H9 (cell line): ENCODE measurements at regions not wholly inside any gene's neighbourhood (a gene's known extent, or its start where the extent isn't known, plus 50 kb on each side); places are given as distances from the start of the nearest gene placed in this dataset.

Experiments
- DNase-seq: peaks from one replicate; pipeline ENCODE4 v3.0.0-alpha.2; 2017
- H2AFZ ChIP-seq: one replicate; pipeline ENCODE4 v1.6.1; 2013; ENCODE audit warnings: mild to moderate bottlenecking, low read length, control low read depth, moderate library complexity
- H2AK5ac ChIP-seq: 2 replicates; pipeline ENCODE4 v1.6.1; 2013; ENCODE audit warnings: low read length, control low read depth, mixed read lengths; ENCODE audit not compliant: insufficient read length
- H2BK120ac ChIP-seq: one replicate; pipeline ENCODE4 v1.6.1; 2013; ENCODE audit warnings: low read depth, mild to moderate bottlenecking, low read length, control low read depth, inconsistent platforms; ENCODE audit not compliant: poor library complexity, severe bottlenecking
- H2BK12ac ChIP-seq: 2 replicates; pipeline ENCODE4 v1.6.1; 2013; ENCODE audit warnings: low read length, control low read depth, mixed read lengths, low read depth; ENCODE audit not compliant: insufficient read length
- H2BK15ac ChIP-seq: 2 replicates; pipeline ENCODE4 v1.6.1; 2013; ENCODE audit warnings: low read depth, low read length, control low read depth
- H2BK20ac ChIP-seq: one replicate; pipeline ENCODE4 v1.6.1; 2013; ENCODE audit warnings: low read depth, mild to moderate bottlenecking, low read length, control low read depth, inconsistent platforms; ENCODE audit not compliant: poor library complexity, severe bottlenecking
- H2BK5ac ChIP-seq: 2 replicates; pipeline ENCODE4 v1.6.1; 2013; ENCODE audit warnings: low read length, control low read depth, mixed read lengths; ENCODE audit not compliant: insufficient read length
- H3K14ac ChIP-seq: 2 replicates; pipeline ENCODE4 v1.6.1; 2013; ENCODE audit warnings: low read length, control low read depth; ENCODE audit not compliant: insufficient read depth
- H3K18ac ChIP-seq: 2 replicates; pipeline ENCODE4 v1.6.1; 2013; ENCODE audit warnings: low read depth, mild to moderate bottlenecking, mixed read lengths, low read length, control low read depth; ENCODE audit not compliant: insufficient read length
- H3K23ac ChIP-seq: 2 replicates; pipeline ENCODE4 v1.6.1; 2013; ENCODE audit warnings: low read length, control low read depth, mixed read lengths, low read depth; ENCODE audit not compliant: insufficient read length
- H3K23me2 ChIP-seq: 2 replicates; pipeline ENCODE4 v1.6.1; 2013; ENCODE audit warnings: low read depth, mild to moderate bottlenecking, mixed read lengths, low read length, control low read depth; ENCODE audit not compliant: insufficient read length, poor library complexity, severe bottlenecking
- H3K27ac ChIP-seq: 2 replicates; pipeline ENCODE4 v1.5.1; 2013; ENCODE audit warnings: low read length, control low read depth, mixed read lengths, low read depth; ENCODE audit not compliant: insufficient read length
- H3K27me3 ChIP-seq: 2 replicates; pipeline ENCODE4 v1.6.1; 2013; ENCODE audit warnings: low read length, control low read depth, inconsistent platforms; ENCODE audit not compliant: insufficient read depth
- H3K4ac ChIP-seq: 2 replicates; pipeline ENCODE4 v1.6.1; 2013; ENCODE audit warnings: low read depth, mild to moderate bottlenecking, control low read depth, inconsistent platforms, low read length, moderate library complexity
- H3K4me1 ChIP-seq: 2 replicates; pipeline ENCODE4 v1.6.1; 2013; ENCODE audit warnings: low read length, control low read depth, inconsistent platforms; ENCODE audit not compliant: insufficient read depth
- H3K4me2 ChIP-seq: 2 replicates; pipeline ENCODE4 v1.6.1; 2013; ENCODE audit warnings: low read length, control low read depth, mixed read lengths; ENCODE audit not compliant: insufficient read length, insufficient read depth
- H3K56ac ChIP-seq: 2 replicates; pipeline ENCODE4 v1.6.1; 2013; ENCODE audit warnings: low read depth, mild to moderate bottlenecking, mixed read lengths, low read length, control low read depth; ENCODE audit not compliant: insufficient read length
- H3K79me1 ChIP-seq: 2 replicates; pipeline ENCODE4 v1.6.1; 2013; ENCODE audit warnings: low read depth, mild to moderate bottlenecking, moderate library complexity, low read length, control low read depth, inconsistent platforms; ENCODE audit not compliant: insufficient read depth, poor library complexity, severe bottlenecking
- H3K79me2 ChIP-seq: 2 replicates; pipeline ENCODE4 v1.6.1; 2013; ENCODE audit warnings: low read length, control low read depth, inconsistent platforms; ENCODE audit not compliant: insufficient read depth
- H3K9ac ChIP-seq: 2 replicates; pipeline ENCODE4 v1.6.1; 2013; ENCODE audit warnings: low read length, control low read depth, mixed read lengths; ENCODE audit not compliant: insufficient read length; ENCODE audit errors: extremely low read depth
- H3K9me3 ChIP-seq: one replicate; pipeline ENCODE4 v1.6.1; 2013; ENCODE audit warnings: low read depth, low read length, inconsistent platforms; ENCODE audit not compliant: control insufficient read depth
- H3T11ph ChIP-seq: one replicate; pipeline ENCODE4 v1.6.1; 2013; ENCODE audit warnings: mild to moderate bottlenecking, low read length, control low read depth, inconsistent platforms
- H4K20me1 ChIP-seq: one replicate; pipeline ENCODE4 v1.6.1; 2013; ENCODE audit not compliant: control insufficient read depth, insufficient read length, insufficient read depth
- H4K5ac ChIP-seq: 2 replicates; pipeline ENCODE4 v1.6.1; 2013; ENCODE audit warnings: low read depth, mild to moderate bottlenecking, mixed read lengths, low read length, control low read depth; ENCODE audit not compliant: insufficient read length
- H4K8ac ChIP-seq: replicated peaks from 2 replicates; pipeline ENCODE4 v1.6.1; 2013; ENCODE audit warnings: low read length, control low read depth, mixed read lengths, low read depth; ENCODE audit not compliant: insufficient read length
- H4K91ac ChIP-seq: 2 replicates; pipeline ENCODE4 v1.6.1; 2013; ENCODE audit warnings: low read depth, mild to moderate bottlenecking, moderate library complexity, mixed read lengths, low read length, control low read depth; ENCODE audit not compliant: insufficient read length
- H3K27ac Mint-ChIP-seq, 3 experiments: 2 replicates in 2 of 3; 3 replicates in 1 of 3; pipeline ENCODE4 v1.8.0; 2020 to 2021; ENCODE audit warnings: mixed read lengths in 3 of 3, mild to moderate bottlenecking in 1 of 3, moderate library complexity in 1 of 3
- H3K27me3 Mint-ChIP-seq: 2 replicates; pipeline ENCODE4 v1.8.0; 2021; ENCODE audit warnings: low read depth, mild to moderate bottlenecking, moderate library complexity, mixed read lengths
- H3K36me3 Mint-ChIP-seq, 3 experiments: 2 replicates in 2 of 3; 3 replicates in 1 of 3; pipeline ENCODE4 v1.8.0; 2020 to 2021; ENCODE audit warnings: low read depth in 3 of 3, mixed read lengths in 3 of 3; ENCODE audit not compliant: insufficient read depth in 1 of 3
- H3K4me1 Mint-ChIP-seq, 2 experiments: 2 replicates each; pipeline ENCODE4 v1.8.0; 2020; ENCODE audit warnings: mixed read lengths in 2 of 2
- H3K4me3 Mint-ChIP-seq, 2 experiments: 2 replicates in 1 of 2; 3 replicates in 1 of 2; pipeline ENCODE4 v1.8.0; 2020 to 2021; ENCODE audit warnings: mild to moderate bottlenecking in 2 of 2, mixed read lengths in 2 of 2, moderate library complexity in 1 of 2
- H3K9me3 Mint-ChIP-seq, 2 experiments: 2 replicates in 1 of 2; 3 replicates in 1 of 2; pipeline ENCODE4 v1.8.0; 2020; ENCODE audit warnings: mild to moderate bottlenecking in 2 of 2, mixed read lengths in 2 of 2, moderate library complexity in 1 of 2
- whole genome bisulfite sequencing: extraction: QIAGEN DNeasy Blood & Tissue Kit; methylation state at CpG from one replicate; pipeline ENCODE4 v1.1.7; 2013; ENCODE audit warnings: missing lambda C conversion rate, low lambda C conversion rate, mixed read lengths; ENCODE audit not compliant: insufficient read length; ENCODE audit errors: extremely low coverage; 5-methylcytosine and 5-hydroxymethylcytosine counted together
- TF ChIP-seq, protein P1 (sequence below): fragments of 200-600 bp; sonication (generic); conservative IDR thresholded peaks from 3 replicates; pipeline ENCODE4 v1.8.0; 2021; ENCODE audit warnings: antibody characterized with exemption, mild to moderate bottlenecking

DNA sequence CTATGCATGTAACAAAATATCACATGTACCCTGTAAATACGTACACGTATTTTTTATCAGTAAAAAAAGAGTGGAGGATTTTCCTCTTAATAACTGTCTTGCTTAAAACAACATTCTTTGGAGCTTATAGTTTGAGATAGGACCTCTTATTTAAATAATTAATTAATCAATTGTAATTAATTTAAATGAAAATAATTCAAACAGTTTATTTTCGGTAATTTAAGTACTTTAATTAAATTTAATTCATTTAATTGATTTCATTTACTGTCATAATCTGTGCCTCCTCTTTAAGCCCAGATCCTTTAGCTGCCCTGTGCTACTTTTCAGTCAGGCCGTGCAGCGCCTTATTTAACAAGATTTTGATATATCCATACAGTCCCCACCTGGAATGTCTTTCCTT is 427.0 kb downstream of the HLX start:
- no peak overlapping the region for H3K4ac ChIP-seq
- Mint-ChIP-seq H3K27me3 (no peaks in the 10 kb centered on the region), H3K36me3 (peaks cover 0 to 5% (median 0%) of the 10 kb centered on the region in 3 experiments; a peak in 2 of 7 replicates), H3K4me3 (no peak overlapping the region), H3K4me1 (peaks cover 14 to 29% of the 10 kb centered on the region in 2 experiments), H3K9me3 (0 out of 5 replicates have a peak, but pooled peaks cover 0 to 4% of the 10 kb centered on the region in 2 experiments), H3K27ac (no peak overlapping the region)
- H3K23me2 ChIP-seq = no peaks in the 10 kb centered on the region
- no peak overlapping the region for H2BK20ac ChIP-seq
- H4K8ac ChIP-seq = no peak overlapping the region
- no peak overlapping the region for H3T11ph ChIP-seq
- no peaks in the 10 kb centered on the region for H3K79me2 ChIP-seq
- DNase-seq = no peak
- H4K91ac ChIP-seq = no peak overlapping the region
- no peak overlapping the region for H3K56ac ChIP-seq
- H3K27me3 ChIP-seq = no peaks in the 10 kb centered on the region
- no peaks in the 10 kb centered on the region for H3K79me1 ChIP-seq
- no peak overlapping the region for H2BK5ac ChIP-seq
- H2BK12ac ChIP-seq = no peak overlapping the region
- no peaks in the 10 kb centered on the region for H3K4me1 ChIP-seq
- no peak overlapping the region for H3K9ac ChIP-seq
- no peak overlapping the region for H2BK120ac ChIP-seq
- H3K9me3 ChIP-seq = no peaks in the 10 kb centered on the region
- no peak overlapping the region for H2AK5ac ChIP-seq
- H2BK15ac ChIP-seq = no peak overlapping the region
- TF ChIP-seq, protein P1, sequence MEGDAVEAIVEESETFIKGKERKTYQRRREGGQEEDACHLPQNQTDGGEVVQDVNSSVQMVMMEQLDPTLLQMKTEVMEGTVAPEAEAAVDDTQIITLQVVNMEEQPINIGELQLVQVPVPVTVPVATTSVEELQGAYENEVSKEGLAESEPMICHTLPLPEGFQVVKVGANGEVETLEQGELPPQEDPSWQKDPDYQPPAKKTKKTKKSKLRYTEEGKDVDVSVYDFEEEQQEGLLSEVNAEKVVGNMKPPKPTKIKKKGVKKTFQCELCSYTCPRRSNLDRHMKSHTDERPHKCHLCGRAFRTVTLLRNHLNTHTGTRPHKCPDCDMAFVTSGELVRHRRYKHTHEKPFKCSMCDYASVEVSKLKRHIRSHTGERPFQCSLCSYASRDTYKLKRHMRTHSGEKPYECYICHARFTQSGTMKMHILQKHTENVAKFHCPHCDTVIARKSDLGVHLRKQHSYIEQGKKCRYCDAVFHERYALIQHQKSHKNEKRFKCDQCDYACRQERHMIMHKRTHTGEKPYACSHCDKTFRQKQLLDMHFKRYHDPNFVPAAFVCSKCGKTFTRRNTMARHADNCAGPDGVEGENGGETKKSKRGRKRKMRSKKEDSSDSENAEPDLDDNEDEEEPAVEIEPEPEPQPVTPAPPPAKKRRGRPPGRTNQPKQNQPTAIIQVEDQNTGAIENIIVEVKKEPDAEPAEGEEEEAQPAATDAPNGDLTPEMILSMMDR = no peak
- H4K20me1 ChIP-seq = no peaks in the 10 kb centered on the region
- no peak overlapping the region for H3K4me2 ChIP-seq
- no peak overlapping the region for H3K14ac ChIP-seq
- no peak overlapping the region for H4K5ac ChIP-seq
- H3K23ac ChIP-seq = no peak overlapping the region
- no CpG with 5 or more reads among the region's 5 CpGs for WGBS
- no peak overlapping the region for H2AFZ ChIP-seq
- H3K18ac ChIP-seq = no peak overlapping the region
- H3K27ac ChIP-seq = no peak overlapping the region
